Hepatocyte (in vitro differentiated cells): ENCODE measurements at regions not wholly inside any gene's neighbourhood (a gene's known extent, or its start where the extent isn't known, plus 50 kb on each side); places are given as distances from the start of the nearest gene placed in this dataset.

Source experiments
- DNase-seq: peaks from one replicate; pipeline ENCODE4 v3.0.0-alpha.2; 2016; ENCODE audit warnings: low spot score
- H2AFZ ChIP-seq: fragments of 200-600 bp; sonication (generic); 2 replicates; pipeline ENCODE4 v1.6.0; 2016; ENCODE audit warnings: antibody characterized with exemption, mild to moderate bottlenecking
- H3K27ac ChIP-seq: fragments of 200-600 bp; sonication (generic); 2 replicates; pipeline ENCODE4 v1.5.1; 2016; ENCODE audit warnings: mild to moderate bottlenecking
- H3K27me3 ChIP-seq: fragments of 200-600 bp; sonication (generic); 2 replicates; pipeline ENCODE4 v1.6.1; 2016
- H3K36me3 ChIP-seq: fragments of 200-600 bp; sonication (generic); replicated peaks from 2 replicates; pipeline ENCODE4 v1.5.1; 2016; ENCODE audit warnings: low read depth; ENCODE audit not compliant: insufficient read depth
- H3K4me1 ChIP-seq: fragments of 200-600 bp; sonication (generic); 2 replicates; pipeline ENCODE4 v1.5.1; 2016; ENCODE audit warnings: mild to moderate bottlenecking, moderate library complexity; ENCODE audit not compliant: insufficient read depth
- H3K4me2 ChIP-seq: fragments of 200-600 bp; sonication (generic); 2 replicates; pipeline ENCODE4 v1.6.0; 2016
- H3K4me3 ChIP-seq: fragments of 200-600 bp; sonication (generic); 2 replicates; pipeline ENCODE4 v1.5.1; 2016; ENCODE audit warnings: mild to moderate bottlenecking
- H3K79me2 ChIP-seq: fragments of 200-600 bp; sonication (generic); 2 replicates; pipeline ENCODE4 v1.6.0; 2017; ENCODE audit warnings: mild to moderate bottlenecking
- H3K9me2 ChIP-seq: fragments of 200-600 bp; sonication (generic); replicated peaks from 2 replicates; pipeline ENCODE4 v1.6.0; 2017; ENCODE audit warnings: mild to moderate bottlenecking; ENCODE audit not compliant: insufficient read depth
- H3K9me3 ChIP-seq: fragments of 200-600 bp; sonication (generic); 2 replicates; pipeline ENCODE4 v1.5.1; 2016; ENCODE audit warnings: low read depth, mild to moderate bottlenecking
- H4K20me1 ChIP-seq: fragments of 200-600 bp; sonication (generic); 2 replicates; pipeline ENCODE4 v1.6.0; 2016; ENCODE audit warnings: mild to moderate bottlenecking; ENCODE audit not compliant: insufficient read depth, poor library complexity, severe bottlenecking
- CTCF ChIP-seq: fragments of 200-600 bp; sonication (generic); IDR thresholded peaks from 2 replicates; pipeline ENCODE4 v1.5.1; 2016; ENCODE audit warnings: antibody characterized with exemption, mild to moderate bottlenecking; ENCODE audit not compliant: poor library complexity
- EZH2 ChIP-seq: fragments of 200-600 bp; sonication (generic); IDR thresholded peaks from 2 replicates; pipeline ENCODE4 v1.6.1; 2016; ENCODE audit warnings: antibody characterized with exemption, mild to moderate bottlenecking, borderline replicate concordance
- EZH2phosphoT487 ChIP-seq: fragments of 200-600 bp; sonication (generic); IDR thresholded peaks from one replicate; pipeline ENCODE4 v1.6.1; 2018; ENCODE audit warnings: antibody characterized with exemption, mild to moderate bottlenecking, low read depth, moderate library complexity; ENCODE audit not compliant: unreplicated experiment, severe bottlenecking
- WGBS: methylation state at CpG from one replicate; pipeline ENCODE4 v1.1.6; 2016; ENCODE audit warnings: low lambda C conversion rate; ENCODE audit errors: missing lambda C conversion rate; 5-methylcytosine and 5-hydroxymethylcytosine counted together

DNA sequence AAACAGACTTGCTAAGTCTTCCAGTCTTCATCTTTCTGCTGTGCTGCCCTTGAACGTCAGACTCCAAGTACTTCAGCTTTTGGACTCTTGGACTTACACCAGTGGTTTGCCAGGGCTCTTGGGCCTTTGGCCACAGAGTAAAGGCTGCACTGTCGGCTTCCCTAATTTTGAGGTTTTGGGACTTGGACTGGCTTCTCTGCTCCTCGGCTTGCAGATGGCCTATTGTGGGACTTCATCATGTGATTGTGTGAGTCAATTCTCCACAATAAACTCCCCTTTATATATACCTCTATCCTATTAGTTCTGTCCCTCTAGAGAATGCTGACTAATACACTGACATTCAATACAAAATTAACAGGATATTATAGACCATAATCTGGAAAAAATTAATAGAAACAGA, 628.1 kb downstream of the PLPP3 start:
- no peak for DNase-seq
- no peak overlapping the region for H3K4me2 ChIP-seq
- TF ChIP-seq EZH2 (no peak), CTCF (no peak), EZH2phosphoT487 (no peak)
- 98% methylated on average over 3 of the region's 3 CpGs for WGBS
- H3K36me3 ChIP-seq = no peaks in the 10 kb centered on the region
- no peaks in the 10 kb centered on the region for H3K4me1 ChIP-seq
- H3K9me2 ChIP-seq = no peaks in the 10 kb centered on the region
- H3K27me3 ChIP-seq = no peaks in the 10 kb centered on the region
- H3K4me3 ChIP-seq = no peak overlapping the region
- H3K9me3 ChIP-seq = peaks cover 3% of the 10 kb centered on the region
- H4K20me1 ChIP-seq = no peaks in the 10 kb centered on the region
- H3K27ac ChIP-seq = no peak overlapping the region
- H3K79me2 ChIP-seq = no peaks in the 10 kb centered on the region
- no peak overlapping the region for H2AFZ ChIP-seq

GRCh38 chr1:55947446-55947845, 631.9 kb downstream of the PLPP3 start:
- no peak overlapping the region for H3K4me3 ChIP-seq
- no peak overlapping the region for H3K27ac ChIP-seq
- H3K36me3 ChIP-seq = no peaks in the 10 kb centered on the region
- no peaks in the 10 kb centered on the region for H3K9me3 ChIP-seq
- no peak for DNase-seq
- TF ChIP-seq EZH2phosphoT487 = no peak
- no peak for TF ChIP-seq CTCF
- no peak for TF ChIP-seq EZH2
- no peaks in the 10 kb centered on the region for H3K4me1 ChIP-seq
- H4K20me1 ChIP-seq = no peaks in the 10 kb centered on the region
- H3K27me3 ChIP-seq = no peaks in the 10 kb centered on the region
- 88% methylated on average over 1 of the region's 1 CpG for WGBS
- H3K4me2 ChIP-seq = no peak overlapping the region
- H3K9me2 ChIP-seq = no peaks in the 10 kb centered on the region
- H2AFZ ChIP-seq = no peak overlapping the region
- no peaks in the 10 kb centered on the region for H3K79me2 ChIP-seq

- Histone ChIP-seq H3K9me3 (no peaks in the 10 kb centered on the region), H3K4me2 (no peak overlapping the region), H2AFZ (no peak overlapping the region), H3K9me2 (no peaks in the 10 kb centered on the region), H3K4me3 (no peak overlapping the region), H3K27ac (no peak overlapping the region), H3K79me2 (no peaks in the 10 kb centered on the region), H3K27me3 (no peaks in the 10 kb centered on the region), H4K20me1 (no peaks in the 10 kb centered on the region), H3K36me3 (no peaks in the 10 kb centered on the region), H3K4me1 (no peaks in the 10 kb centered on the region)
- TF ChIP-seq EZH2phosphoT487 (no peak), CTCF (no peak), EZH2 (no peak)
- WGBS = 44% methylated on average over 8 of the region's 8 CpGs
- no peak for DNase-seq
Observed at GRCh38 chr1:55943721-55944435, 635.5 kb downstream of the PLPP3 start.
